ENCODE measurements at regions not wholly inside any gene's neighbourhood (a gene's known extent, or its start where the extent isn't known, plus 50 kb on each side); places are given as distances from the start of the nearest gene placed in this dataset.

GRCh38 chr10:69744971-69745370, 56.7 kb upstream of the COL13A1 start:
- BruUV-seq (replicated peaks) = no TSS peak
- Histone ChIP-seq H3K27ac (ENCODE audit: low read length) (no peak overlapping the region), H3K4me1 (ENCODE audit: control insufficient read depth, insufficient read depth, low read length) (no peaks in the 10 kb centered on the region), H3K27me3 (ENCODE audit: control insufficient read depth, insufficient read depth, low read length) (0 out of 2 replicates have a peak, but pooled peaks cover 6% of the 10 kb centered on the region), H3K4me3 (ENCODE audit: low read depth in 2 of 2, low read length in 2 of 2) (no peak overlapping the region), H3K9me3 (ENCODE audit: control insufficient read depth, insufficient read depth, low read depth, low read length) (no peaks in the 10 kb centered on the region), H3K36me3 (ENCODE audit: control insufficient read depth, insufficient read depth, low read length) (no peaks in the 10 kb centered on the region)
- no peak for DNase-seq (ENCODE audit: low read depth, low spot score)
- TF ChIP-seq SIN3A (IDR thresholded peaks at IDR 0.05; ENCODE audit: borderline replicate concordance, insufficient read depth, low read depth, low read length) (no peak), POLR2AphosphoS5 (IDR thresholded peaks at IDR 0.05; ENCODE audit: low read depth, low read length) (no peak), TCF7L2 (IDR thresholded peaks at IDR 0.05; ENCODE audit: low read depth, low read length) (no peak), CTCF (IDR thresholded peaks at IDR 0.05) (no peak), REST (IDR thresholded peaks at IDR 0.05; ENCODE audit: insufficient read depth in 1 of 2, low read depth in 2 of 2, low read length in 1 of 2) (no peak)
- ChIA-PET POLR2A (no interaction called here), CTCF (no interaction called here)
- in situ Hi-C loops (cut with HindIII; ENCODE audit: low pct_unique_long_range_greater_than_20kb, low sequenced_read_pairs) = no loop called here
- intact Hi-C loops (cut with micrococcal nuclease; ENCODE audit: unreplicated experiment) = no loop called here
- no peak for ATAC-seq

DNA sequence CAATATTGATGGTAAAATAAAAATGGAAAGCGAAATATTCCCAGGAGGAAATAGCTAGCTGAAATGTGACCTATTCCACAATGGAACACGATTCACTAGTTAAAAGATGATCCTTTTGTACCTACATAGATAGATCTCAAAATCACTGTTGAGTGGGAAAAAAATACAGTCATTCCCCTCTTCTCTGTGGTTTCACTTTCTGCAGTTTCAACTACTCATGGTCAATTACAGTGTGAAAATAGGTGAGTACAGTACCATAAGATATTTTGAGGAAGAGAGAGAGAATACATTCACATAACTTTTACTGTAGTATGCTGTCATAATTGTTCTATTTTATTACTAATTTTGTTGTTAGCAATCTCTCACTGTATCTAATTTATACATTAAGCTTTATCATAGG, 56.0 kb upstream of the COL13A1 start:
- H3K27me3 ChIP-seq (ENCODE audit: control insufficient read depth, insufficient read depth, low read length) = peaks cover 6% of the 10 kb centered on the region; the same call in 1 of the 2 replicates
- no peaks in the 10 kb centered on the region for H3K36me3 ChIP-seq (ENCODE audit: control insufficient read depth, insufficient read depth, low read length)
- intact Hi-C loops (cut with micrococcal nuclease; ENCODE audit: unreplicated experiment) = no loop called here
- DNase-seq (ENCODE audit: low read depth, low spot score) (no peak), ATAC-seq (no peak)
- TF ChIP-seq CTCF (IDR thresholded peaks at IDR 0.05) (no peak), TCF7L2 (IDR thresholded peaks at IDR 0.05; ENCODE audit: low read depth, low read length) (no peak), SIN3A (IDR thresholded peaks at IDR 0.05; ENCODE audit: borderline replicate concordance, insufficient read depth, low read depth, low read length) (no peak), POLR2AphosphoS5 (IDR thresholded peaks at IDR 0.05; ENCODE audit: low read depth, low read length) (no peak), REST (IDR thresholded peaks at IDR 0.05; ENCODE audit: insufficient read depth in 1 of 2, low read depth in 2 of 2, low read length in 1 of 2) (no peak)
- BruUV-seq (replicated peaks) = no TSS peak
- in situ Hi-C loops (cut with HindIII; ENCODE audit: low pct_unique_long_range_greater_than_20kb, low sequenced_read_pairs) = no loop called here
- no peak overlapping the region for H3K4me3 ChIP-seq (ENCODE audit: low read depth in 2 of 2, low read length in 2 of 2)
- H3K9me3 ChIP-seq (ENCODE audit: control insufficient read depth, insufficient read depth, low read depth, low read length) = no peaks in the 10 kb centered on the region
- no peaks in the 10 kb centered on the region for H3K4me1 ChIP-seq (ENCODE audit: control insufficient read depth, insufficient read depth, low read length)
- no peak overlapping the region for H3K27ac ChIP-seq (ENCODE audit: low read length)
- ChIA-PET CTCF (no interaction called here), POLR2A (no interaction called here)

Measured in Panc1 (cell line).